NOMO-1 treated with dmso at 0.1 percent for 144 hours (cell line): ENCODE measurements at regions not wholly inside any gene's neighbourhood (a gene's known extent, or its start where the extent isn't known, plus 50 kb on each side); places are given as distances from the start of the nearest gene placed in this dataset.

Experiments
- DNase-seq: peaks from one replicate; lab custom pipeline; 2025; ENCODE audit not compliant: unreplicated experiment; lab: John Stamatoyannopoulos, UW

- no peak for DNase-seq
These were observed 347.9 kb upstream of the ADGRL2 start for GRCh38 chr1:81452693-81453366.

GRCh38 chr1:81449786-81450185 lies 350.9 kb upstream of the ADGRL2 start:
- no peak for DNase-seq

GRCh38 chr1:81446000-81446669 lies 354.6 kb upstream of the ADGRL2 start:
- no peak for DNase-seq

GRCh38 chr1:81443288-81443687 lies 357.4 kb upstream of the ADGRL2 start:
- no peak for DNase-seq

GRCh38 chr1:81439046-81439823 lies 361.5 kb upstream of the ADGRL2 start:
- DNase-seq, result no peak

- no peak for DNase-seq
These were observed 363.1 kb upstream of the ADGRL2 start for GRCh38 chr1:81437649-81438048.

GRCh38 chr1:81437213-81437612 lies 363.5 kb upstream of the ADGRL2 start:
- DNase-seq, result no peak

- DNase-seq, result no peak
These were observed 365.6 kb upstream of the ADGRL2 start for GRCh38 chr1:81435175-81435574.

- no peak for DNase-seq
These were observed 367.1 kb upstream of the ADGRL2 start for GRCh38 chr1:81433676-81434075.

GRCh38 chr1:81432654-81433109 lies 368.1 kb upstream of the ADGRL2 start:
- DNase-seq, result no peak

- no peak for DNase-seq
These were observed 368.7 kb upstream of the ADGRL2 start for GRCh38 chr1:81432059-81432458.

- DNase-seq, result no peak
These were observed 369.1 kb upstream of the ADGRL2 start for GRCh38 chr1:81431624-81432000.

- no peak for DNase-seq
These were observed 369.6 kb upstream of the ADGRL2 start for GRCh38 chr1:81430955-81431623.

- no peak for DNase-seq
These were observed 370.3 kb upstream of the ADGRL2 start for GRCh38 chr1:81430236-81430938.

- no peak for DNase-seq
These were observed 371.7 kb upstream of the ADGRL2 start for GRCh38 chr1:81428998-81429397.

- no peak for DNase-seq
These were observed 375.9 kb upstream of the ADGRL2 start for GRCh38 chr1:81424816-81425215.

GRCh38 chr1:81424061-81424460 lies 376.7 kb upstream of the ADGRL2 start:
- DNase-seq, result no peak

GRCh38 chr1:81420760-81421159 lies 380.0 kb upstream of the ADGRL2 start:
- no peak for DNase-seq

- DNase-seq, result peak; percentile 28
These were observed 386.2 kb upstream of the ADGRL2 start for GRCh38 chr1:81414488-81415015.

- DNase-seq, result no peak
These were observed 387.8 kb upstream of the ADGRL2 start for GRCh38 chr1:81412954-81413353.

- no peak for DNase-seq
These were observed 389.8 kb upstream of the ADGRL2 start for GRCh38 chr1:81410941-81411340.
